ENCODE measurements at regions not wholly inside any gene's neighbourhood (a gene's known extent, or its start where the extent isn't known, plus 50 kb on each side); places are given as distances from the start of the nearest gene placed in this dataset.

- CTCF ChIA-PET = no interaction called here
- no peak for TF ChIP-seq CTCF (IDR thresholded peaks at IDR 0.05; ENCODE audit: insufficient read depth, low read length, missing control alignments)
- POLR2A ChIA-PET = no interaction called here
- no peak overlapping the region for H3K4me3 ChIP-seq (ENCODE audit: low read depth, low read length)
- DNase-seq (ENCODE audit: low read depth, low spot score) = no peak
Observed at GRCh38 chr13:61188057-61188456, 227.6 kb downstream of the PCDH20 start.

- H3K4me3 ChIP-seq (ENCODE audit: low read depth, low read length) = no peak overlapping the region
- ChIA-PET CTCF (no interaction called here), POLR2A (no interaction called here)
- TF ChIP-seq CTCF (IDR thresholded peaks at IDR 0.05; ENCODE audit: insufficient read depth, low read length, missing control alignments) = no peak
- DNase-seq (ENCODE audit: low read depth, low spot score) = no peak
Observed at GRCh38 chr13:61187471-61187870, 228.2 kb downstream of the PCDH20 start.

- CTCF ChIA-PET = no interaction called here
- no peak for TF ChIP-seq CTCF (IDR thresholded peaks at IDR 0.05; ENCODE audit: insufficient read depth, low read length, missing control alignments)
- no peak overlapping the region for H3K4me3 ChIP-seq (ENCODE audit: low read depth, low read length)
- no peak for DNase-seq (ENCODE audit: low read depth, low spot score)
- POLR2A ChIA-PET = no interaction called here
Observed at GRCh38 chr13:61183670-61184069, 232.0 kb downstream of the PCDH20 start.

- ChIA-PET CTCF (no interaction called here), POLR2A (no interaction called here)
- no peak for TF ChIP-seq CTCF (IDR thresholded peaks at IDR 0.05; ENCODE audit: insufficient read depth, low read length, missing control alignments)
- no peak for DNase-seq (ENCODE audit: low read depth, low spot score)
- no peak overlapping the region for H3K4me3 ChIP-seq (ENCODE audit: low read depth, low read length)
Observed at GRCh38 chr13:61180234-61180633, 235.4 kb downstream of the PCDH20 start.

GRCh38 chr13:61179741-61180140 is 235.9 kb downstream of the PCDH20 start:
- CTCF ChIA-PET = no interaction called here
- no peak overlapping the region for H3K4me3 ChIP-seq (ENCODE audit: low read depth, low read length)
- no peak for DNase-seq (ENCODE audit: low read depth, low spot score)
- TF ChIP-seq CTCF (IDR thresholded peaks at IDR 0.05; ENCODE audit: insufficient read depth, low read length, missing control alignments) = no peak
- POLR2A ChIA-PET = no interaction called here

GRCh38 chr13:61170856-61171255 is 244.8 kb downstream of the PCDH20 start:
- ChIA-PET CTCF (no interaction called here), POLR2A (no interaction called here)
- no peak for DNase-seq (ENCODE audit: low read depth, low spot score)
- H3K4me3 ChIP-seq (ENCODE audit: low read depth, low read length) = no peak overlapping the region
- no peak for TF ChIP-seq CTCF (IDR thresholded peaks at IDR 0.05; ENCODE audit: insufficient read depth, low read length, missing control alignments)

All from AG04449 (cell line).